PC-3 (cell line): ENCODE measurements at regions not wholly inside any gene's neighbourhood (a gene's known extent, or its start where the extent isn't known, plus 50 kb on each side); places are given as distances from the start of the nearest gene placed in this dataset.

Source experiments
- ATAC-seq: fragments of 200-7000 bp; cut with Tn5 transposase; 2 replicates; pipeline ENCODE4 v1.9.1; 2020; ENCODE audit warnings: mild to moderate bottlenecking, moderate library complexity
- BruUV-seq: library from RNA; stranded (reverse); fragments of 400-500 nt; replicated peaks from 2 replicates; lab custom pipeline; 2021; lab: Mats Ljungman, UMichigan
- CTCF ChIA-PET: fragments of 300-600 bp; sonication (Branson Sonifier 250); formaldehyde crosslinking; loops from one replicate; lab custom pipeline; 2022; ENCODE audit warnings: antibody characterized with exemption; lab: Charles Lee
- POLR2A ChIA-PET: fragments of 300-600 bp; sonication (Branson Sonifier 250); formaldehyde crosslinking; loops from one replicate; lab custom pipeline; 2022; ENCODE audit warnings: antibody characterized with exemption; ENCODE audit not compliant: unreplicated experiment; lab: Charles Lee
- DNase-seq: peaks from one replicate; pipeline ENCODE4 v3.0.0-alpha.2; 2015
- H2AFZ ChIP-seq: fragments of 300-600 bp; sonication (generic); 2 replicates; pipeline ENCODE4 v1.6.0; 2016; ENCODE audit warnings: antibody characterized with exemption, low read length
- H3F3A ChIP-seq: fragments of 300-600 bp; sonication (generic); one replicate; pipeline ENCODE4 v1.6.0; 2017; ENCODE audit warnings: antibody characterized with exemption, low read length, control low read depth, mild to moderate bottlenecking; ENCODE audit not compliant: unreplicated experiment
- H3K27ac ChIP-seq: fragments of 300-600 bp; sonication (generic); 2 replicates; pipeline ENCODE4 v1.5.1; 2016; ENCODE audit warnings: mild to moderate bottlenecking, low read length
- H3K27me3 ChIP-seq: fragments of 300-600 bp; sonication (generic); 2 replicates; pipeline ENCODE4 v1.6.1; 2016; ENCODE audit warnings: low read length, mixed read lengths
- H3K36me3 ChIP-seq: fragments of 300-600 bp; sonication (generic); 2 replicates; pipeline ENCODE4 v1.6.1; 2016; ENCODE audit warnings: low read depth, mixed run types, low read length, mixed read lengths
- H3K4me1 ChIP-seq: fragments of 300-600 bp; sonication (generic); 2 replicates; pipeline ENCODE4 v1.5.1; 2016; ENCODE audit warnings: low read length; ENCODE audit not compliant: insufficient read depth
- H3K4me2 ChIP-seq: fragments of 300-600 bp; sonication (generic); 2 replicates; pipeline ENCODE4 v1.6.0; 2016; ENCODE audit warnings: low read length
- H3K4me3 ChIP-seq: fragments of 300-600 bp; sonication (generic); 2 replicates; pipeline ENCODE4 v1.5.1; 2016; ENCODE audit warnings: mild to moderate bottlenecking, low read length, mixed read lengths
- H3K79me2 ChIP-seq: fragments of 300-600 bp; sonication (generic); 2 replicates; pipeline ENCODE4 v1.6.1; 2017; ENCODE audit warnings: low read length, mixed read lengths
- H3K9ac ChIP-seq: fragments of 300-600 bp; sonication (generic); 2 replicates; pipeline ENCODE4 v1.6.0; 2016; ENCODE audit warnings: mild to moderate bottlenecking, low read length
- H3K9me2 ChIP-seq: fragments of 300-600 bp; sonication (generic); replicated peaks from 2 replicates; pipeline ENCODE4 v1.6.1; 2016; ENCODE audit warnings: mixed run types, low read length, mixed read lengths
- H3K9me3 ChIP-seq: fragments of 300-600 bp; sonication (generic); 2 replicates; pipeline ENCODE4 v1.6.1; 2016; ENCODE audit warnings: low read length, mixed read lengths
- H4K20me1 ChIP-seq: fragments of 300-600 bp; sonication (generic); 2 replicates; pipeline ENCODE4 v1.6.1; 2016; ENCODE audit warnings: low read length, mixed read lengths
- CTCF ChIP-seq: fragments of 300-600 bp; sonication (generic); conservative IDR thresholded peaks from 2 replicates; pipeline ENCODE4 v1.5.1; 2017; ENCODE audit warnings: antibody characterized with exemption, low read depth, mild to moderate bottlenecking, low read length
- EZH2 ChIP-seq: fragments of 300-600 bp; sonication (generic); IDR thresholded peaks from one replicate; pipeline ENCODE4 v1.6.1; 2017; ENCODE audit warnings: antibody characterized with exemption, mild to moderate bottlenecking, low read length; ENCODE audit not compliant: unreplicated experiment
- EZH2phosphoT487 ChIP-seq: fragments of 300-600 bp; sonication (generic); IDR thresholded peaks from 2 replicates; pipeline ENCODE4 v1.6.1; 2018; ENCODE audit warnings: mild to moderate bottlenecking, antibody characterized with exemption, low read length, borderline replicate concordance
- intact Hi-C: fragments of 100-400 bp; cut with micrococcal nuclease; formaldehyde crosslinking; loops from 2 replicates; pipeline ENCODE4 v1.9.0; 2023

GRCh38 chr1:105874621-105875020 is 1181.9 kb upstream of the PRMT6 start:
- no peak for DNase-seq
- Histone ChIP-seq H3K4me3 (no peak overlapping the region), H3K36me3 (no peaks in the 10 kb centered on the region), H3K27me3 (no peaks in the 10 kb centered on the region), H3K79me2 (no peaks in the 10 kb centered on the region), H3K27ac (no peak overlapping the region), H3K9me2 (no peaks in the 10 kb centered on the region), H3K9ac (no peak overlapping the region), H2AFZ (no peak overlapping the region), H3F3A (no peaks in the 10 kb centered on the region), H3K4me1 (no peaks in the 10 kb centered on the region), H3K4me2 (no peak overlapping the region), H4K20me1 (no peaks in the 10 kb centered on the region), H3K9me3 (no peaks in the 10 kb centered on the region)
- intact Hi-C loops = no loop called here
- CTCF ChIA-PET = no interaction called here
- BruUV-seq = no TSS peak
- POLR2A ChIA-PET = no interaction called here
- TF ChIP-seq EZH2phosphoT487 (no peak), CTCF (no peak), EZH2 (no peak)
- no peak for ATAC-seq

GRCh38 chr1:105886309-105886708 is 1170.2 kb upstream of the PRMT6 start:
- Histone ChIP-seq H3K4me1 (no peaks in the 10 kb centered on the region; the same call in 1 of the 2 replicates), H4K20me1 (no peaks in the 10 kb centered on the region), H3K36me3 (no peaks in the 10 kb centered on the region), H3K79me2 (no peaks in the 10 kb centered on the region), H3F3A (no peaks in the 10 kb centered on the region), H3K9me3 (no peaks in the 10 kb centered on the region), H3K9me2 (no peaks in the 10 kb centered on the region), H2AFZ (no peak overlapping the region), H3K27ac (no peak overlapping the region), H3K4me2 (no peak overlapping the region), H3K4me3 (no peak overlapping the region), H3K9ac (no peak overlapping the region), H3K27me3 (no peaks in the 10 kb centered on the region)
- no peak for TF ChIP-seq EZH2phosphoT487
- no peak for TF ChIP-seq EZH2
- no peak for TF ChIP-seq CTCF
- DNase-seq = peak; percentile 22
- CTCF ChIA-PET = no interaction called here
- BruUV-seq = no TSS peak
- intact Hi-C loops = no loop called here
- POLR2A ChIA-PET = no interaction called here
- peak; percentile 60; the same call in 1 of the 2 replicates for ATAC-seq

GRCh38 chr1:105891308-105891707 is 1165.2 kb upstream of the PRMT6 start:
- POLR2A ChIA-PET = no interaction called here
- Histone ChIP-seq H3K9me3 (no peaks in the 10 kb centered on the region), H3K4me3 (no peak overlapping the region), H3K27me3 (no peaks in the 10 kb centered on the region), H4K20me1 (no peaks in the 10 kb centered on the region), H3F3A (no peaks in the 10 kb centered on the region), H3K27ac (no peak overlapping the region), H3K36me3 (no peaks in the 10 kb centered on the region), H3K4me2 (no peak overlapping the region), H3K9ac (no peak overlapping the region), H3K79me2 (no peaks in the 10 kb centered on the region), H3K9me2 (no peaks in the 10 kb centered on the region), H3K4me1 (0 out of 2 replicates have a peak, but pooled peaks cover 6% of the 10 kb centered on the region), H2AFZ (no peak overlapping the region)
- CTCF ChIA-PET = no interaction called here
- ATAC-seq = no peak
- DNase-seq = no peak
- intact Hi-C loops = no loop called here
- BruUV-seq = no TSS peak
- TF ChIP-seq EZH2 = no peak
- TF ChIP-seq EZH2phosphoT487 = no peak
- no peak for TF ChIP-seq CTCF
